HEK293 (cell line): ENCODE measurements at regions not wholly inside any gene's neighbourhood (a gene's known extent, or its start where the extent isn't known, plus 50 kb on each side); places are given as distances from the start of the nearest gene placed in this dataset.

Experiments
- GLIS2 ChIP-seq: fragments of 450-650 bp; formaldehyde crosslinking; IDR thresholded peaks from 2 replicates; pipeline ENCODE4 v1.5.1; 2016; ENCODE audit warnings: missing biosample characterization, missing genetic modification characterization
- KLF10 ChIP-seq: fragments of 450-650 bp; IDR thresholded peaks from 2 replicates; pipeline ENCODE4 v1.5.1; 2018; ENCODE audit warnings: missing biosample characterization, mild to moderate bottlenecking, missing genetic modification characterization
- ZBTB17 ChIP-seq: fragments of 450-650 bp; formaldehyde crosslinking; IDR thresholded peaks from 2 replicates; pipeline ENCODE4 v1.5.1; 2016; ENCODE audit warnings: missing biosample characterization, missing genetic modification characterization
- ZNF23 ChIP-seq: fragments of 450-650 bp; formaldehyde crosslinking; IDR thresholded peaks from 2 replicates; pipeline ENCODE4 v1.5.1; 2016; ENCODE audit warnings: missing biosample characterization, missing genetic modification characterization, borderline replicate concordance
- ZNF341 ChIP-seq: fragments of 450-650 bp; formaldehyde crosslinking; IDR thresholded peaks from 2 replicates; pipeline ENCODE4; 2016; ENCODE audit warnings: low read depth, missing biosample characterization, missing genetic modification characterization
- ZNF48 ChIP-seq: fragments of 450-650 bp; formaldehyde crosslinking; IDR thresholded peaks from 2 replicates; pipeline ENCODE4 v1.5.1; 2016; ENCODE audit warnings: missing biosample characterization, missing genetic modification characterization
- TF ChIP-seq, protein P1 (sequence below): fragments of 450-650 bp; formaldehyde crosslinking; IDR thresholded peaks from 2 replicates; pipeline ENCODE4 v1.5.1; 2016; ENCODE audit warnings: missing biosample characterization, missing genetic modification characterization
- TF ChIP-seq, protein P2 (sequence below): fragments of 450-650 bp; formaldehyde crosslinking; conservative IDR thresholded peaks from 2 replicates; pipeline ENCODE4 v1.5.1; 2016; ENCODE audit warnings: low read depth, missing biosample characterization, missing genetic modification characterization

DNA sequence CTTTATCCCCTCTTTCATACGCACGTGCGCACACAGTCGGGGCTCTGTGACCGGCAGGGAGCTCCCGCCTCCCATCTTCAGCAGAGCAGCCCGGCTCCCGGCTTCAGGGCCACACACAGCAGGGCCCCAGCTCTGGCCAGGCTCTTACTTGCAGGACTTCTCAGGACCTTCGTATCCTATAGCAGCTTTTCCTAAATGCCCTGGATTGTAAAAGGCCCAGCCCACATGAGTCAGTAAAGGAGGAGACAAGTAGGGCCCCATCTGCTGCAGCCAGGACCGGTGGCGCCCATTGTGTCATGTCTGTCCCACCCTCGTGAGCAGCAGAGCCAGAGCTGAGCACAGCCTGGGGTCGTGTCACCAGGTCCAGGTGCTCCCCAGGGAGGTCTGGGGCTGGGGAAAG lies 107.6 kb upstream of the VSTM2B start:
- no peak for TF ChIP-seq GLIS2 (tag by site-specific recombination)
- TF ChIP-seq, protein P1, sequence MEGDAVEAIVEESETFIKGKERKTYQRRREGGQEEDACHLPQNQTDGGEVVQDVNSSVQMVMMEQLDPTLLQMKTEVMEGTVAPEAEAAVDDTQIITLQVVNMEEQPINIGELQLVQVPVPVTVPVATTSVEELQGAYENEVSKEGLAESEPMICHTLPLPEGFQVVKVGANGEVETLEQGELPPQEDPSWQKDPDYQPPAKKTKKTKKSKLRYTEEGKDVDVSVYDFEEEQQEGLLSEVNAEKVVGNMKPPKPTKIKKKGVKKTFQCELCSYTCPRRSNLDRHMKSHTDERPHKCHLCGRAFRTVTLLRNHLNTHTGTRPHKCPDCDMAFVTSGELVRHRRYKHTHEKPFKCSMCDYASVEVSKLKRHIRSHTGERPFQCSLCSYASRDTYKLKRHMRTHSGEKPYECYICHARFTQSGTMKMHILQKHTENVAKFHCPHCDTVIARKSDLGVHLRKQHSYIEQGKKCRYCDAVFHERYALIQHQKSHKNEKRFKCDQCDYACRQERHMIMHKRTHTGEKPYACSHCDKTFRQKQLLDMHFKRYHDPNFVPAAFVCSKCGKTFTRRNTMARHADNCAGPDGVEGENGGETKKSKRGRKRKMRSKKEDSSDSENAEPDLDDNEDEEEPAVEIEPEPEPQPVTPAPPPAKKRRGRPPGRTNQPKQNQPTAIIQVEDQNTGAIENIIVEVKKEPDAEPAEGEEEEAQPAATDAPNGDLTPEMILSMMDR (tag by site-specific recombination) = no peak
- no peak for TF ChIP-seq ZBTB17 (tag by site-specific recombination)
- TF ChIP-seq ZNF23 = no peak
- TF ChIP-seq, protein P2, sequence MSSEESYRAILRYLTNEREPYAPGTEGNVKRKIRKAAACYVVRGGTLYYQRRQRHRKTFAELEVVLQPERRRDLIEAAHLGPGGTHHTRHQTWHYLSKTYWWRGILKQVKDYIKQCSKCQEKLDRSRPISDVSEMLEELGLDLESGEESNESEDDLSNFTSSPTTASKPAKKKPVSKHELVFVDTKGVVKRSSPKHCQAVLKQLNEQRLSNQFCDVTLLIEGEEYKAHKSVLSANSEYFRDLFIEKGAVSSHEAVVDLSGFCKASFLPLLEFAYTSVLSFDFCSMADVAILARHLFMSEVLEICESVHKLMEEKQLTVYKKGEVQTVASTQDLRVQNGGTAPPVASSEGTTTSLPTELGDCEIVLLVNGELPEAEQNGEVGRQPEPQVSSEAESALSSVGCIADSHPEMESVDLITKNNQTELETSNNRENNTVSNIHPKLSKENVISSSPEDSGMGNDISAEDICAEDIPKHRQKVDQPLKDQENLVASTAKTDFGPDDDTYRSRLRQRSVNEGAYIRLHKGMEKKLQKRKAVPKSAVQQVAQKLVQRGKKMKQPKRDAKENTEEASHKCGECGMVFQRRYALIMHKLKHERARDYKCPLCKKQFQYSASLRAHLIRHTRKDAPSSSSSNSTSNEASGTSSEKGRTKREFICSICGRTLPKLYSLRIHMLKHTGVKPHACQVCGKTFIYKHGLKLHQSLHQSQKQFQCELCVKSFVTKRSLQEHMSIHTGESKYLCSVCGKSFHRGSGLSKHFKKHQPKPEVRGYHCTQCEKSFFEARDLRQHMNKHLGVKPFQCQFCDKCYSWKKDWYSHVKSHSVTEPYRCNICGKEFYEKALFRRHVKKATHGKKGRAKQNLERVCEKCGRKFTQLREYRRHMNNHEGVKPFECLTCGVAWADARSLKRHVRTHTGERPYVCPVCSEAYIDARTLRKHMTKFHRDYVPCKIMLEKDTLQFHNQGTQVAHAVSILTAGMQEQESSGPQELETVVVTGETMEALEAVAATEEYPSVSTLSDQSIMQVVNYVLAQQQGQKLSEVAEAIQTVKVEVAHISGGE (tag by site-specific recombination) = no peak
- no peak for TF ChIP-seq KLF10 (tag by site-specific recombination)
- no peak for TF ChIP-seq ZNF48 (tag by site-specific recombination)
- no peak for TF ChIP-seq ZNF341 (tag by site-specific recombination)
